ENCODE measurements at regions not wholly inside any gene's neighbourhood (a gene's known extent, or its start where the extent isn't known, plus 50 kb on each side); places are given as distances from the start of the nearest gene placed in this dataset.
A peak's percentile ranks its signal among the peaks of the same experiment; 100 is the strongest.
"Not testable (repeated sequence)": the region's sequence is repeated elsewhere in the genome, so short reads cannot be mapped to it uniquely, and the experiment has no call there.

GRCh38 chr3:124043023-124043422, 51.1 kb upstream of the ROPN1 start:
- no peak for DNase-seq

- no peak for DNase-seq
Measured at GRCh38 chr3:124044956-124045355, 53.0 kb upstream of the ROPN1 start.

- no peak for DNase-seq
Measured at GRCh38 chr3:124048967-124049798, 57.3 kb upstream of the ROPN1 start.

GRCh38 chr3:124051636-124052035, 59.7 kb upstream of the ROPN1 start:
- DNase-seq = no peak

- no peak for DNase-seq
Measured at GRCh38 chr3:124053871-124054270, 61.9 kb upstream of the ROPN1 start.

GRCh38 chr3:124056846-124057245, 64.9 kb upstream of the ROPN1 start:
- DNase-seq = no peak

- no peak for DNase-seq
Measured at GRCh38 chr3:124057420-124057819, 65.5 kb upstream of the ROPN1 start.

- no peak for DNase-seq
Measured at GRCh38 chr3:124059580-124059979, 67.7 kb upstream of the ROPN1 start.

- DNase-seq = peak; percentile 65 to 66
Measured at GRCh38 chr3:124063197-124063909, 71.4 kb upstream of the ROPN1 start.

- no peak for DNase-seq
Measured at GRCh38 chr3:124064050-124064449, 72.1 kb upstream of the ROPN1 start.

- not testable (repeated sequence) for DNase-seq
Measured at GRCh38 chr3:124066543-124066942, 74.6 kb upstream of the ROPN1 start.

- not testable (repeated sequence) for DNase-seq
Measured at GRCh38 chr3:124069706-124070105, 77.8 kb upstream of the ROPN1 start.

- DNase-seq = not testable (repeated sequence)
Measured at GRCh38 chr3:124075090-124075489, 83.2 kb upstream of the ROPN1 start.

- no peak for DNase-seq
Measured at GRCh38 chr3:124075753-124076152, 83.8 kb upstream of the ROPN1 start.

GRCh38 chr3:124076235-124076634, 84.3 kb upstream of the ROPN1 start:
- no peak for DNase-seq

GRCh38 chr3:124078953-124079911, 87.3 kb upstream of the ROPN1 start:
- peak in 1 of 2 donors; percentile 14 for DNase-seq

GRCh38 chr3:124079912-124080276, 88.0 kb upstream of the ROPN1 start:
- no peak for DNase-seq

GRCh38 chr3:124082343-124082742, 90.4 kb upstream of the ROPN1 start:
- DNase-seq = no peak

- peak in 1 of 2 donors; percentile 7 for DNase-seq
Measured at GRCh38 chr3:124084022-124084881, 92.3 kb upstream of the ROPN1 start.

GRCh38 chr3:124088801-124089200, 96.9 kb upstream of the ROPN1 start:
- DNase-seq = no peak

GRCh38 chr3:124089214-124089613, 97.3 kb upstream of the ROPN1 start:
- DNase-seq = no peak
